ENCODE measurements at regions not wholly inside any gene's neighbourhood (a gene's known extent, or its start where the extent isn't known, plus 50 kb on each side); places are given as distances from the start of the nearest gene placed in this dataset.

DNA sequence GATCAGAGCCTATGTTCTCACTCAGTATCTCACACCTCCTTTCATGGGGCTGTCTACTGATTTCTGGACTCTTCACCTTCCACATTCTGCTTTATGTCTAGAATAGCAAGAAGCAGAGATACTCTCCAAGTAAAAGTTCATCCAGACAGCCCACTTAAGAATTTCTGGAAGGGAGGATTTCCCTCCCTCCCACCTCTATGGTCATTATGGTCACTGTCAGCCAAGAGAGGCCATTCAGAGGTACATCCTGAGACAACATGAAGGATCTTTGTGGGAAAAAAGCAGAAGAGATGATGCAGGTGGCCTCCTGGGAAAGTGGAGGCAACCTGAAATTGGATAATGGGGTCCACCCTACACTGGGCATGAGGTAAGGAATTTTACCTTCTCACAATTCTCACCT is 179.5 kb upstream of the ZNF462 start:
- Histone ChIP-seq H3K27me3 (ENCODE audit: insufficient read depth, low read length) (no peaks in the 10 kb centered on the region), H3K27ac (ENCODE audit: insufficient read length, low read depth, low read length) (no peak overlapping the region), H3K79me1 (ENCODE audit: insufficient read depth, low read depth, low read length, poor library complexity, severe bottlenecking) (no peaks in the 10 kb centered on the region), H4K91ac (ENCODE audit: insufficient read length, low read depth, low read length) (no peak overlapping the region), H4K20me1 (ENCODE audit: control insufficient read depth, insufficient read depth, insufficient read length) (no peaks in the 10 kb centered on the region), H3K56ac (ENCODE audit: insufficient read length, low read depth, low read length) (no peak overlapping the region), H3K9me3 (ENCODE audit: control insufficient read depth, low read depth, low read length) (no peaks in the 10 kb centered on the region), H2AK5ac (ENCODE audit: insufficient read length, low read length) (no peak overlapping the region), H2BK15ac (ENCODE audit: low read depth, low read length) (no peak overlapping the region; the same call in 1 of the 2 replicates), H3K4me2 (ENCODE audit: insufficient read depth, insufficient read length, low read length) (no peak overlapping the region), H3K79me2 (ENCODE audit: insufficient read depth, low read length) (no peaks in the 10 kb centered on the region), H2AFZ (ENCODE audit: low read length) (no peak overlapping the region), H3K4ac (ENCODE audit: low read depth, low read length) (no peak overlapping the region), H3K9ac (ENCODE audit: extremely low read depth, insufficient read length, low read length) (no peak overlapping the region), H3K18ac (ENCODE audit: insufficient read length, low read depth, low read length) (no peak overlapping the region), H3K23me2 (ENCODE audit: insufficient read length, low read depth, low read length, poor library complexity, severe bottlenecking) (no peaks in the 10 kb centered on the region), H2BK120ac (ENCODE audit: low read depth, low read length, poor library complexity, severe bottlenecking) (no peak overlapping the region), H2BK12ac (ENCODE audit: insufficient read length, low read depth, low read length) (no peak overlapping the region), H3K23ac (ENCODE audit: insufficient read length, low read depth, low read length) (no peak overlapping the region), H4K8ac (replicated peaks; ENCODE audit: insufficient read length, low read depth, low read length) (no peak overlapping the region), H3T11ph (ENCODE audit: low read length) (no peak overlapping the region), H3K4me1 (ENCODE audit: insufficient read depth, low read length) (peaks cover 8% of the 10 kb centered on the region; the same call in 1 of the 2 replicates), H4K5ac (ENCODE audit: insufficient read length, low read depth, low read length) (no peak overlapping the region), H2BK5ac (ENCODE audit: insufficient read length, low read length) (no peak overlapping the region), H3K14ac (ENCODE audit: insufficient read depth, low read length) (no peak overlapping the region), H2BK20ac (ENCODE audit: low read depth, low read length, poor library complexity, severe bottlenecking) (no peak overlapping the region)
- TF ChIP-seq, protein P1, sequence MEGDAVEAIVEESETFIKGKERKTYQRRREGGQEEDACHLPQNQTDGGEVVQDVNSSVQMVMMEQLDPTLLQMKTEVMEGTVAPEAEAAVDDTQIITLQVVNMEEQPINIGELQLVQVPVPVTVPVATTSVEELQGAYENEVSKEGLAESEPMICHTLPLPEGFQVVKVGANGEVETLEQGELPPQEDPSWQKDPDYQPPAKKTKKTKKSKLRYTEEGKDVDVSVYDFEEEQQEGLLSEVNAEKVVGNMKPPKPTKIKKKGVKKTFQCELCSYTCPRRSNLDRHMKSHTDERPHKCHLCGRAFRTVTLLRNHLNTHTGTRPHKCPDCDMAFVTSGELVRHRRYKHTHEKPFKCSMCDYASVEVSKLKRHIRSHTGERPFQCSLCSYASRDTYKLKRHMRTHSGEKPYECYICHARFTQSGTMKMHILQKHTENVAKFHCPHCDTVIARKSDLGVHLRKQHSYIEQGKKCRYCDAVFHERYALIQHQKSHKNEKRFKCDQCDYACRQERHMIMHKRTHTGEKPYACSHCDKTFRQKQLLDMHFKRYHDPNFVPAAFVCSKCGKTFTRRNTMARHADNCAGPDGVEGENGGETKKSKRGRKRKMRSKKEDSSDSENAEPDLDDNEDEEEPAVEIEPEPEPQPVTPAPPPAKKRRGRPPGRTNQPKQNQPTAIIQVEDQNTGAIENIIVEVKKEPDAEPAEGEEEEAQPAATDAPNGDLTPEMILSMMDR (conservative IDR thresholded peaks at IDR 0.05), result no peak
- H3K4me3 Mint-ChIP-seq, result no peak overlapping the region
- peaks cover 22 to 33% of the 10 kb centered on the region in 2 experiments for H3K4me1 Mint-ChIP-seq
- no peak overlapping the region for H3K27ac Mint-ChIP-seq
- DNase-seq, result no peak
- H3K27me3 Mint-ChIP-seq (ENCODE audit: low read depth), result no peaks in the 10 kb centered on the region
- peaks cover 0 to 3% of the 10 kb centered on the region in 2 experiments; a peak in 2 of 5 replicates for H3K9me3 Mint-ChIP-seq
- no peaks in the 10 kb centered on the region; a peak in 2 of 7 replicates for H3K36me3 Mint-ChIP-seq (ENCODE audit: insufficient read depth in 1 of 3, low read depth in 3 of 3)

Measured in H9 (cell line).